ENCODE measurements at regions not wholly inside any gene's neighbourhood (a gene's known extent, or its start where the extent isn't known, plus 50 kb on each side); places are given as distances from the start of the nearest gene placed in this dataset.

DNA sequence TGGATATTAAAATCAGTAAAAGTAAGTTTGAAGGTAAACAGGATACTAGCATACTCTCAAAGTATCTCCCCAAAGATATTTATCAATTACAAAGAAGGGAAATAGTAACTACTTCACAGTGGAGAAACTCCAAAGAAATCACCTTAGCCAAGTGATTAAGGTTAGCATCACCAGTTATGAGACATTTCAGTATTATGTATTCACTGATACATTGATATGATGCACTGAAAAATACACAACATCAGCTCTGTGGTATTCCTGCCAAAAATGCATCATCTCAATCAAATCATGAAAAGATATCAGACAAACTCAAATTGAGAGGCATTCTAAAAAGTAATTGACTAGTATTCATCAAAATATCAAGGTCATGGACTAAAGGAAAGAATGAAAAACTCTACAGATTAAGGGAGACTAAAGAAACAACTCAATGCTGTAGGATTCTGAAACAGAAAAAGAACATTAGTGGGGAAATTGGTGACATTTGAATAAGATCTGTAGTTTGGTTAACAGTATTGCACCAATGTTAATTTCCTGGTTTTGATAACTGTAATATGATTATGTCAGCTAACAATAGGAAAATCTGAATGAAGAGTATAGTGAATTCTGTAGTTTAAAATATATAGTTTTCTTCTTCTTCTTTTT is 215.4 kb downstream of the UACA start:
- TF ChIP-seq POLR2AphosphoS5 (IDR thresholded peaks at IDR 0.05; ENCODE audit: low read depth, low read length) (no peak), SIN3A (IDR thresholded peaks at IDR 0.05; ENCODE audit: borderline replicate concordance, insufficient read depth, low read length) (no peak), TAF1 (IDR thresholded peaks at IDR 0.05; ENCODE audit: borderline replicate concordance, insufficient read depth, low read length) (no peak), FOXP2 (optimal IDR thresholded peaks at IDR 0.05; ENCODE audit: borderline replicate concordance, extremely low read depth, extremely low read length, insufficient read depth) (no peak)
- TF ChIP-seq, protein P1, sequence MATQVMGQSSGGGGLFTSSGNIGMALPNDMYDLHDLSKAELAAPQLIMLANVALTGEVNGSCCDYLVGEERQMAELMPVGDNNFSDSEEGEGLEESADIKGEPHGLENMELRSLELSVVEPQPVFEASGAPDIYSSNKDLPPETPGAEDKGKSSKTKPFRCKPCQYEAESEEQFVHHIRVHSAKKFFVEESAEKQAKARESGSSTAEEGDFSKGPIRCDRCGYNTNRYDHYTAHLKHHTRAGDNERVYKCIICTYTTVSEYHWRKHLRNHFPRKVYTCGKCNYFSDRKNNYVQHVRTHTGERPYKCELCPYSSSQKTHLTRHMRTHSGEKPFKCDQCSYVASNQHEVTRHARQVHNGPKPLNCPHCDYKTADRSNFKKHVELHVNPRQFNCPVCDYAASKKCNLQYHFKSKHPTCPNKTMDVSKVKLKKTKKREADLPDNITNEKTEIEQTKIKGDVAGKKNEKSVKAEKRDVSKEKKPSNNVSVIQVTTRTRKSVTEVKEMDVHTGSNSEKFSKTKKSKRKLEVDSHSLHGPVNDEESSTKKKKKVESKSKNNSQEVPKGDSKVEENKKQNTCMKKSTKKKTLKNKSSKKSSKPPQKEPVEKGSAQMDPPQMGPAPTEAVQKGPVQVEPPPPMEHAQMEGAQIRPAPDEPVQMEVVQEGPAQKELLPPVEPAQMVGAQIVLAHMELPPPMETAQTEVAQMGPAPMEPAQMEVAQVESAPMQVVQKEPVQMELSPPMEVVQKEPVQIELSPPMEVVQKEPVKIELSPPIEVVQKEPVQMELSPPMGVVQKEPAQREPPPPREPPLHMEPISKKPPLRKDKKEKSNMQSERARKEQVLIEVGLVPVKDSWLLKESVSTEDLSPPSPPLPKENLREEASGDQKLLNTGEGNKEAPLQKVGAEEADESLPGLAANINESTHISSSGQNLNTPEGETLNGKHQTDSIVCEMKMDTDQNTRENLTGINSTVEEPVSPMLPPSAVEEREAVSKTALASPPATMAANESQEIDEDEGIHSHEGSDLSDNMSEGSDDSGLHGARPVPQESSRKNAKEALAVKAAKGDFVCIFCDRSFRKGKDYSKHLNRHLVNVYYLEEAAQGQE (IDR thresholded peaks at IDR 0.05; ENCODE audit: insufficient read depth in 1 of 2, low read depth in 2 of 2, low read length in 2 of 2) = no peak
